ENCODE measurements at regions not wholly inside any gene's neighbourhood (a gene's known extent, or its start where the extent isn't known, plus 50 kb on each side); places are given as distances from the start of the nearest gene placed in this dataset.

GRCh38 chr2:236912326-236913120, 173.2 kb upstream of the COPS8 start:
- no peaks in the 10 kb centered on the region for H3K36me3 ChIP-seq (replicated peaks; ENCODE audit: insufficient read depth, low read depth)
- no peaks in the 10 kb centered on the region for H3K9me3 ChIP-seq (ENCODE audit: low read depth)
- WGBS (ENCODE audit: low lambda C conversion rate, missing lambda C conversion rate), result 77% methylated on average over 18 of the region's 18 CpGs
- TF ChIP-seq, protein P1, sequence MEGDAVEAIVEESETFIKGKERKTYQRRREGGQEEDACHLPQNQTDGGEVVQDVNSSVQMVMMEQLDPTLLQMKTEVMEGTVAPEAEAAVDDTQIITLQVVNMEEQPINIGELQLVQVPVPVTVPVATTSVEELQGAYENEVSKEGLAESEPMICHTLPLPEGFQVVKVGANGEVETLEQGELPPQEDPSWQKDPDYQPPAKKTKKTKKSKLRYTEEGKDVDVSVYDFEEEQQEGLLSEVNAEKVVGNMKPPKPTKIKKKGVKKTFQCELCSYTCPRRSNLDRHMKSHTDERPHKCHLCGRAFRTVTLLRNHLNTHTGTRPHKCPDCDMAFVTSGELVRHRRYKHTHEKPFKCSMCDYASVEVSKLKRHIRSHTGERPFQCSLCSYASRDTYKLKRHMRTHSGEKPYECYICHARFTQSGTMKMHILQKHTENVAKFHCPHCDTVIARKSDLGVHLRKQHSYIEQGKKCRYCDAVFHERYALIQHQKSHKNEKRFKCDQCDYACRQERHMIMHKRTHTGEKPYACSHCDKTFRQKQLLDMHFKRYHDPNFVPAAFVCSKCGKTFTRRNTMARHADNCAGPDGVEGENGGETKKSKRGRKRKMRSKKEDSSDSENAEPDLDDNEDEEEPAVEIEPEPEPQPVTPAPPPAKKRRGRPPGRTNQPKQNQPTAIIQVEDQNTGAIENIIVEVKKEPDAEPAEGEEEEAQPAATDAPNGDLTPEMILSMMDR (IDR thresholded peaks at IDR 0.05; ENCODE audit: poor library complexity), result no peak
- TF ChIP-seq EZH2phosphoT487 (IDR thresholded peaks at IDR 0.05; ENCODE audit: low read depth, severe bottlenecking, unreplicated experiment) (no peak), EZH2 (IDR thresholded peaks at IDR 0.05; ENCODE audit: borderline replicate concordance) (no peak)
- H3K27ac ChIP-seq, result no peak overlapping the region
- H3K79me2 ChIP-seq, result no peaks in the 10 kb centered on the region
- no peaks in the 10 kb centered on the region for H4K20me1 ChIP-seq (ENCODE audit: insufficient read depth, poor library complexity, severe bottlenecking)
- no peak overlapping the region for H2AFZ ChIP-seq
- H3K4me1 ChIP-seq (ENCODE audit: insufficient read depth), result no peaks in the 10 kb centered on the region
- H3K9me2 ChIP-seq (replicated peaks; ENCODE audit: insufficient read depth), result no peaks in the 10 kb centered on the region
- H3K4me3 ChIP-seq, result no peak overlapping the region
- H3K4me2 ChIP-seq, result no peak overlapping the region
- no peak for DNase-seq (ENCODE audit: low spot score)
- H3K27me3 ChIP-seq, result no peaks in the 10 kb centered on the region

DNA sequence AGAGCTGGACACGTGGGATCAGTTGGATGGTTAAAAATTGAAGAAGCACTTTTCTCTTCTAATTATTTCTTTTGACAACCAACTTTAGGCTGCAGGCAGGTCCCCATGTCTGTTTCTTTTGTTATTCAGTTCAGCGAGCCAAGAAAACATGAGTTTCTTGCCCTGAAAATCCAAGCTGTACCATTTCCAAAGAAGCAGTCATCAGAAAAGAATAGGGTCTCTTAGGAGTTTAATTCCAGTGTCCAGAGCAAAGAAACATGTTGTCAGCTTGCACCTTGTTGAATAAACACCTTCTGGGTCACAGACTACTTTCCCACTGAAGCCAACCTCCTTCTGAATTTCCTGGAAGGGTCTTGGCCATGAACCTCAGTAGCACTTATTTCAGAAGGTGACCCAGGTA, 170.5 kb upstream of the COPS8 start:
- DNase-seq (ENCODE audit: low spot score), result no peak
- Histone ChIP-seq H2AFZ (no peak overlapping the region), H3K79me2 (no peaks in the 10 kb centered on the region), H4K20me1 (ENCODE audit: insufficient read depth, poor library complexity, severe bottlenecking) (no peaks in the 10 kb centered on the region), H3K27me3 (no peaks in the 10 kb centered on the region), H3K36me3 (replicated peaks; ENCODE audit: insufficient read depth, low read depth) (no peaks in the 10 kb centered on the region), H3K9me2 (replicated peaks; ENCODE audit: insufficient read depth) (no peaks in the 10 kb centered on the region), H3K27ac (no peak overlapping the region), H3K9me3 (ENCODE audit: low read depth) (no peaks in the 10 kb centered on the region), H3K4me1 (ENCODE audit: insufficient read depth) (no peaks in the 10 kb centered on the region), H3K4me2 (no peak overlapping the region), H3K4me3 (no peak overlapping the region)
- no peak for TF ChIP-seq EZH2phosphoT487 (IDR thresholded peaks at IDR 0.05; ENCODE audit: low read depth, severe bottlenecking, unreplicated experiment)
- TF ChIP-seq EZH2 (IDR thresholded peaks at IDR 0.05; ENCODE audit: borderline replicate concordance), result no peak
- TF ChIP-seq, protein P1 (IDR thresholded peaks at IDR 0.05; ENCODE audit: poor library complexity), result no peak
- WGBS (ENCODE audit: low lambda C conversion rate, missing lambda C conversion rate), result 85% methylated on average over 2 of the region's 2 CpGs

DNA sequence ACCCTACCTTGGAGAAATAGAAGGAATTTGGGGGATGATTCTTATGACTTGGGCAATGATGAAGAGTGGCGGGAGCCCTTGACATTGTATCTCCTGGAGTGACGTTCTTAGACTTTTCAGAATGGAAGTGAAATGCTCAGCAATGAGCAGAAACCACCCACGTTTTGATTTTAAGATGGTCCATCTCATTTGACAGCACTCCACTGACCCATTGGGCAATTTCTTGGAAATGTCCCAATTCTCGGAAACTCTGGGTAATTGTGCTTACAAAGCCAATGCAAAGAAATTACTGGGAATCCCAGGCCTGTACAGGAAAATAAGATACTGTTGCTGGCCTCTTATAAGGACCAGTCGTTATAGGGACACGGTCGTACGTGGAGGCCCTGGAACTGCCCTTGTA, 170.0 kb upstream of the COPS8 start:
- H3K4me3 ChIP-seq, result no peak overlapping the region
- no peak overlapping the region for H3K27ac ChIP-seq
- WGBS (ENCODE audit: low lambda C conversion rate, missing lambda C conversion rate), result 94% methylated on average over 8 of the region's 8 CpGs
- H3K9me2 ChIP-seq (replicated peaks; ENCODE audit: insufficient read depth), result no peaks in the 10 kb centered on the region
- no peak for DNase-seq (ENCODE audit: low spot score)
- no peaks in the 10 kb centered on the region for H3K36me3 ChIP-seq (replicated peaks; ENCODE audit: insufficient read depth, low read depth)
- H3K79me2 ChIP-seq, result no peaks in the 10 kb centered on the region
- H3K9me3 ChIP-seq (ENCODE audit: low read depth), result no peaks in the 10 kb centered on the region
- no peaks in the 10 kb centered on the region for H3K27me3 ChIP-seq
- no peaks in the 10 kb centered on the region for H4K20me1 ChIP-seq (ENCODE audit: insufficient read depth, poor library complexity, severe bottlenecking)
- no peaks in the 10 kb centered on the region for H3K4me1 ChIP-seq (ENCODE audit: insufficient read depth)
- no peak overlapping the region for H3K4me2 ChIP-seq
- no peak overlapping the region for H2AFZ ChIP-seq
- TF ChIP-seq EZH2phosphoT487 (IDR thresholded peaks at IDR 0.05; ENCODE audit: low read depth, severe bottlenecking, unreplicated experiment) (no peak), EZH2 (IDR thresholded peaks at IDR 0.05; ENCODE audit: borderline replicate concordance) (no peak)
- TF ChIP-seq, protein P1 (IDR thresholded peaks at IDR 0.05; ENCODE audit: poor library complexity), result no peak
